ENCODE measurements at regions not wholly inside any gene's neighbourhood (a gene's known extent, or its start where the extent isn't known, plus 50 kb on each side); places are given as distances from the start of the nearest gene placed in this dataset.
A peak's percentile ranks its signal among the peaks of the same experiment; 100 is the strongest.
"Not testable (repeated sequence)": the region's sequence is repeated elsewhere in the genome, so short reads cannot be mapped to it uniquely, and the experiment has no call there.

GRCh38 chr4:83758285-83758684 lies 222.4 kb downstream of the GPAT3 start:
- no peak for DNase-seq

GRCh38 chr4:83757121-83757621 lies 221.3 kb downstream of the GPAT3 start:
- no peak for DNase-seq

GRCh38 chr4:83753260-83753659 lies 217.4 kb downstream of the GPAT3 start:
- no peak for DNase-seq

DNA sequence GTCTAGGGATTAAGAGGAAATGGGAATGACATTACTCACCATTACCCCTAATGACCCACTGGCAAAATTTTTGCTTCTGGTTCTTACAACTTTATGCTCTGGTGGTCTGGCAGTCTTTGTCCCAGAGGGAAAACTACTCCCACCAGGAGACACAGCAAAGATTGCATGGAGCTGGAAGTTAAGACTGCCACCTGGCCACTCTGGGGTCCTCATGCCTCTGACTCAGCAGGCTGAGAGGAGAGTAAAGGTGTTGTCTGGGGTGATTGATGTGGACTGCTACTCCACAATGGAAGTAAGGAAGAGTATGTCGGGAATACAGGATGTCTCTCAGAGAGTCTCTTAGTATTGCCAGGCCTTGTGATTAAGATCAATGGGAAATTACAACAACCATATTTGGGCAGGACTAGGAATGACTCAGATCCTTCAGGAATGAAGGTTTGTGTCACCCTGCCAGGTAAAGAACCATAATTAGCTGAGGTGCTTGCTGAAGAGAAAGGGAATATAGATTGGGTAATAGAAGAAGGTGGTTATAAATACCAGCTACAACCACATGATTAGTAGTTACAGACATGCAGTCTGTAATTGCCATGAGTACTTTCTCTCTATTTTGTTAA lies 215.5 kb downstream of the GPAT3 start:
- DNase-seq: no peak

- no peak for DNase-seq
Observed at GRCh38 chr4:83748711-83749110, 212.8 kb downstream of the GPAT3 start.

GRCh38 chr4:83738895-83739294 lies 203.0 kb downstream of the GPAT3 start:
- no peak for DNase-seq

DNA sequence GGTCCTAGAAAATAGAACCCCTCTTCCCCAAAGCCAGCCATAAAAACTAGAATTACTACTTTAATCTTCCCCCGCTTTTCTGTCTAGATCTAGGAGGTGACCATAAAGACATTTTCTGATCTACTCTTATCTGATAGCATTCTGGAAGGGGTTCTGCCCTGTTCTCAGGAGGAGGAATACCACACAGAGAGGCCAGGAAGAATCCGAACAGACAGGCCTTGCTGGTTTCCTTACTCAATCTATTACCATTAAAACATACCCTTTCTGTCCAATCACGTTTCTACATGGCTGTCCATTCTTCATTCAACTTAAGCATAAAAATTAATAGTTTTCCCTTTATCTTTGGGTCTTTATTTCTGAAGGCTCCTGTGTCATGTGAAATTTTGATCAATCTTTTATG lies 198.7 kb downstream of the GPAT3 start:
- DNase-seq: no peak

DNA sequence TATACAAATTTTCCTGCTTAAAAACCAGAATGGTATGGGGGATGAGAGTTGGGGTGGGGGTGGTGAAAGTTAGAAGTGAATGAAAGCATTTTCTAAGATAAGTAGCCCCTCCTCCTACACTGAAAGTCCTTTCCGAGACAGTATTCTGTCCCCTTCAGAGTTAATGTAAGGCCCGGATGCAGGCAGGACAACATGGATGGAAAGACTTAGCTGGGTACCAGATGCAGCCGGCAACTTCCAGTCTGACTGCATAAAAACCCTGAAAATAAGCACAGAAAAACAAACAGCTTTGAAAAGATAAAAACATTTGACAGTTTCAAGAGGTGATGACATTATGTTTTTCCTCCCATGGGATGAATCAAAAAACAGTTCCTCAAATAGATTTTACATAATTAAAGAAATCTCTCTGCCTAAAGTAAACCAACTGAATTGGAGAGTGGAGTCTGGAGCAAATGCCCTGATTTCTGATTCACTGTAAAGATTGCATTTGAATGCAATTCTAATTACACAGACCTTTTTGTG lies 196.3 kb downstream of the GPAT3 start:
- DNase-seq: no peak

GRCh38 chr4:83731609-83732008 lies 195.7 kb downstream of the GPAT3 start:
- peak; percentile 17 for DNase-seq

DNA sequence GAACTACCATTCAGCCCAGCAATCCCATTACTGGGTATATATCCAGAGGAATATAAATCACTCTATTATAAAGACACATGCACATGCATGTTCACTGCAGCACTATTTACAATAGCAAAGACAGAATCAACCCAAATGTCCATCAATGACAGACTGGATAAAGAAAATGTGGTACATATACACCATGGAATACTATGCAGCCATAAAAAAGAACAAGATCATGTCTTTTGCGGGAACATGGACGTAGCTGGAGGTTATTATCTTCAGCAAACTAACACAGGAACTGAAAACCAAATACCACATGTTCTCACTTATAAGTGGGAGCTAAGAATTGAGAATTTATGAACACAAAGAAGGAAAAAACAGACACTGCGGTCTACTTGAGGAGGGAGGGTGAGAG lies 195.1 kb downstream of the GPAT3 start:
- DNase-seq: not testable (repeated sequence)

DNA sequence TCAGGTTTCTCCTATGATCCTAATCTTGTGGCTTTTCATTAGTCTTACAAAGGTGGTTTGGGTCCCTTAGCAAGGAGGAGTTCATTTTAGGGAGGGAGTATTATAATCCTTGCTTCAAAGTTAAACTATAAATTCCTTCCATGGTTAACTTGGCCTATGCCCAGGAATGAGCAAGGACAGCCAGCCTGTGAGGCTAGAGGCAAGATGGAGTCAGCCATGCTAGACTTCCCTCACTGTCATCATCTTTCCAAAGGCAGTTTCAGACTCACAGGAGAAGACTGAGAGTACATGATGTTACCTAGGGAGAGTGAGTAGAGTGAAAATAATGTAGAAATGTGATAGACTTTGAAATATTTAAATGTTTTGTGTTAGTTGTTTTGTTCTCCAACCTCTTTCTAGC lies 192.3 kb downstream of the GPAT3 start:
- DNase-seq: no peak

- DNase-seq: no peak
Observed at GRCh38 chr4:83725336-83726085, 189.6 kb downstream of the GPAT3 start.

DNA sequence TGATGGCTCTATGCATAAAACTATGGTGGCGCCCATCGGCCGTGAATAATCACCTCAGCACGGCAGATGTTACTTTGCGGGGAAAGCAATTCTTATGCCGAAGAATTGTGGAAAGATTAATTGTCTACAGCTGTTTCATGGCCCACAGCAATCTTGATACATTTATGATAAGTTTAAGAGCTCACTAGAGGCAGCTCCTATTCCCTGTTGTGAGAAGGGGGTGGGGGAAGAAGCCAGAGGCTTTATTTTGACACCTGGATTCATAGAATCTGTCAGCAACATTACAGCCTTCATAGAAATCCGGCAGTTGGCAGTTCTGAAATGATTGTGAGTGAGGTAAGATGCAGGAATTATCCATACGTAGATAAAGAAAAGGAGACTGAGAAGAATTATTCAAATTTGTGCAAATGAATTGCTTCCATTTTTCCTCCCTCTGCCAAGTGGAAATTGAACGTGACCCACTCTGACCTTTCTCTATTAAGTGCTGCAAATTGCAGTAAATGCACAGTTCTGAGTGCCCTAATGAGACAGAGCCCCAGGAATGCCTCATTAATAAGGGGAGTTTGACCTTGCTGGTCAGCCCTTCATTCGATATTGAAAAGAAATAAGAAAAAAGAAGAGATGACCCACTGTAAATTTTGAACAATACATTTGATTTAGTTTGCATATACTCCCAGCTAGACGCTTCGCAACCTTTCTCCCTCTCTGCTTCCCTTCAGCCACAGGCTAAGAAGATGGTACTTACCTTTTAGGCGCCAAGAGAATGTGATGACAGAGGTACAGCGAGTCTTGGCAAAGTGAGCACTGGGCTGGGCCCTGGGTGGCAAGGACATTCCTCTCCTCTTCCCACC lies 188.8 kb downstream of the GPAT3 start:
- DNase-seq: no peak

GRCh38 chr4:83723609-83724008 lies 187.7 kb downstream of the GPAT3 start:
- DNase-seq: no peak

DNA sequence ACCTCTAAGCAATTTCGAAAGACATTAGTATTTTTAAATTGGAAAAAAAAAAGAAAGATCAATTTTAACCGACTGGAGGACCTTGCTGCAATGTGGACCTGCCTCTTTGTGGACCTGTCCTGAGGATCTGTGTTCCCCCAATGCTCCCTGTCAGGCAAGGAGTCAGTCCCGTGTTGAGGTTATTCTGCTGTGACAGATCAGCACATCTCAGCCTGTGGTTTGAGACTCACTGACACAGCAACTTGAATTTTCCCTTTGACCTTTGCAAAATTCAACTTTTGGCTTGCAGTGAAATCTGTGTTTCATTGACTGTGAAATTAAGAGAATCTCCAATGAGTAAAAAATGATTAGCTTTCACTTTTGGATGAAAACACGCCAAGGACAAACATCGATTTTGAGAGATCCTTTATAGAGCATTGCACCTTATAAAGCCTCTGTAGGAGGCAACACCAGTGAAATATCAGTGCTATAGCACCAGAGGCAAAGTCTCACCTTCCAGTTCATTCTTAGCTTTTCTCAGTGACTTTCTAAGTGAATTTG lies 186.9 kb downstream of the GPAT3 start:
- DNase-seq: no peak

DNA sequence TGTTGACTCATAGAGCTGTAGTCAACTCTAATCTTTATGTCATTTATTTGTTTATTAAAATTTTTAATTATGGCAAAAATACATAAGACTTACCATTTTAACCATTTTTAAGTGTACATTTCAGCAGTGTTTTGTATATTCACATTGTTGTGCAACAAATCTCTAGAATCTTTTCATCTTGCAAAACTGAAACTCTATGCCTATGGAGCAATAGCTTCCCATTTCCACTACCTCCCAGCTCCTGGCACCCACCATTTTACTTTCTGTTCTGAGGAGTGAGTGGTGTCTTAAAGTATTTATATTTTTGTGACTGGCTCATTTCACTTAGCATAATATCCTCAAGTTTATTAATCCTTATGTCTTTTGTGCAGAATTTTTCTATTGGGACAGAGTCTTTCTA lies 181.0 kb downstream of the GPAT3 start:
- DNase-seq: peak; percentile 6

GRCh38 chr4:83712890-83713289 lies 177.0 kb downstream of the GPAT3 start:
- DNase-seq: no peak

- no peak for DNase-seq
Observed at GRCh38 chr4:83709627-83710026, 173.7 kb downstream of the GPAT3 start.

GRCh38 chr4:83708500-83709175 lies 172.7 kb downstream of the GPAT3 start:
- no peak for DNase-seq

DNA sequence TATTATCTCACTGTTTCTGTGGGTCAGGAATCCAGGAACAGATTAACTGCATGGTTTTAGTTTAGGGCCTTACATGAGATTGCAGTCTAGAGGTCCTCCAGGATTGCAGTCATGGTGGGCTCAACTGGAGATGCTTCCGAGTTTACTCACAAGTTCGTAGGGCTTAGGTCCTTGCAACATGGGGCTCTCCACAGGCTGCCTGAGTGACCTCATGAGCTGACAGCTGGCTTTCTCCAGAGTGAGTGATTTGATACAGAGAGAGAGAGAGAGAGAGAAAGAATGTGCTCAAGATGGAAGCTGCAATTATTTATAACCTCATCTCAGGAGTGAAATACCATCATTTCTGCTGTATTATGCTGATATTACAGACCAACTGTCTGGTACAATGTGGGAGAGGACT lies 168.9 kb downstream of the GPAT3 start:
- no peak for DNase-seq

DNA sequence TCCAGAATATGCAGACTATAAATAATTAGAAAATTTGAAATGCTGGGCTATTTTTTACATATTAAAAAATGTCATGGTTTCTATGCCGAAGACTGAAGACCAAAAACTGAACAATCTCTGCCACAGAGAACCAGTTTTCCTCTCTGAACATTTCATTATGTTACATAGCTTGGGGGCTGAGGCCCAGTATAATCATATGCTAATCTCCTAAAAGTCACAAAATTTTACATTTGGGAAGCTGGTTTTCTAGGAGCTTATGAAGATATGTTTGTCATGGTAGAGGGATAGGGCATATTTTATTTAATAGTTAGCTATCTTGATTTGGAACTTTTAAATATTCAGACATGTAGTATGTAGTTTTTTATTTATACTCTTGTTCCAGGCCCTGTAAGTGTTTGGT lies 167.8 kb downstream of the GPAT3 start:
- DNase-seq: no peak

GRCh38 chr4:83701041-83701440 lies 165.1 kb downstream of the GPAT3 start:
- DNase-seq: no peak

GRCh38 chr4:83699358-83699757 lies 163.4 kb downstream of the GPAT3 start:
- no peak for DNase-seq

Measured in EL (cell line).